ENCODE measurements at regions not wholly inside any gene's neighbourhood (a gene's known extent, or its start where the extent isn't known, plus 50 kb on each side); places are given as distances from the start of the nearest gene placed in this dataset.

GRCh38 chr9:80569236-80569635, 997.5 kb downstream of the TLE4 start:
- no peak for DNase-seq

GRCh38 chr9:80561526-80561925, 989.8 kb downstream of the TLE4 start:
- DNase-seq, result no peak

- DNase-seq, result no peak
These were observed 989.2 kb downstream of the TLE4 start for GRCh38 chr9:80560976-80561375.

- DNase-seq, result no peak
These were observed 985.5 kb downstream of the TLE4 start for GRCh38 chr9:80557256-80557655.

- DNase-seq, result no peak
These were observed 984.9 kb downstream of the TLE4 start for GRCh38 chr9:80556631-80557030.

- DNase-seq, result no peak
These were observed 984.1 kb downstream of the TLE4 start for GRCh38 chr9:80555782-80556325.

- DNase-seq, result no peak
These were observed 983.1 kb downstream of the TLE4 start for GRCh38 chr9:80554856-80555255.

- DNase-seq, result no peak
These were observed 982.5 kb downstream of the TLE4 start for GRCh38 chr9:80554301-80554700.

- DNase-seq, result no peak
These were observed 981.2 kb downstream of the TLE4 start for GRCh38 chr9:80552931-80553330.

GRCh38 chr9:80550181-80550580, 978.4 kb downstream of the TLE4 start:
- no peak for DNase-seq

GRCh38 chr9:80547613-80548012, 975.8 kb downstream of the TLE4 start:
- no peak for DNase-seq

- no peak for DNase-seq
These were observed 968.6 kb downstream of the TLE4 start for GRCh38 chr9:80540387-80540786.

- no peak for DNase-seq
These were observed 967.2 kb downstream of the TLE4 start for GRCh38 chr9:80538976-80539375.

- no peak for DNase-seq
These were observed 950.7 kb downstream of the TLE4 start for GRCh38 chr9:80522465-80522864.

- no peak for DNase-seq
These were observed 949.4 kb downstream of the TLE4 start for GRCh38 chr9:80521151-80521550.

- no peak for DNase-seq
These were observed 948.5 kb downstream of the TLE4 start for GRCh38 chr9:80520231-80520630.

- DNase-seq, result no peak
These were observed 946.7 kb downstream of the TLE4 start for GRCh38 chr9:80518441-80518840.

- no peak for DNase-seq
These were observed 944.9 kb downstream of the TLE4 start for GRCh38 chr9:80516679-80517078.

- DNase-seq, result no peak
These were observed 937.6 kb downstream of the TLE4 start for GRCh38 chr9:80509358-80509757.

- DNase-seq, result no peak
These were observed 935.8 kb downstream of the TLE4 start for GRCh38 chr9:80507611-80508010.

GRCh38 chr9:80504601-80505230, 933.0 kb downstream of the TLE4 start:
- no peak for DNase-seq

- DNase-seq, result no peak
These were observed 932.0 kb downstream of the TLE4 start for GRCh38 chr9:80503671-80504281.

GRCh38 chr9:80502306-80502705, 930.5 kb downstream of the TLE4 start:
- no peak for DNase-seq

- DNase-seq, result no peak
These were observed 929.9 kb downstream of the TLE4 start for GRCh38 chr9:80501635-80502034.

GRCh38 chr9:80500300-80500699, 928.5 kb downstream of the TLE4 start:
- DNase-seq, result no peak

Data from activated CD8-positive, alpha-beta memory T cell treated with anti-CD3 and anti-CD28 coated beads, Interleukin-2, amount 50 U/mL, for 48 hours (primary cell).